ENCODE measurements at regions not wholly inside any gene's neighbourhood (a gene's known extent, or its start where the extent isn't known, plus 50 kb on each side); places are given as distances from the start of the nearest gene placed in this dataset.

DNA sequence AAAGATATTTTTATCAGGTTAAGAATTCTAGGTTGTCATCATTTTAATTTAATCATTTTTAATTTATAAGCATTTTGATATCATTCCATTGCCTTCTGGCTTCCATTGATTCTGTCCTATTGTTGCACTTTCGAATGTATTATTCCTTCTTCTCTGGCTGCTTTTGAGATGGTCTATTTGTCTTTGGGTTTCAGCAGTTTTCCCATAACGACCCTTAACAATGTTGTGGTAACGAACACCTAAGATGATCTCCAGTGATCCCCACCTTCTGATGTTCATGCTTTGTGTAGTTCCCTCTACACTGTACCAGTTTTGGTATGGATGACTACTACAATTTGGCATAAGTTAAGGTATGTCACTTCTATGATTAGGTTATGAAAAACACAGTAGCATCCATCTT is 59.9 kb downstream of the MINAR1 start:
- TF ChIP-seq, protein P1, sequence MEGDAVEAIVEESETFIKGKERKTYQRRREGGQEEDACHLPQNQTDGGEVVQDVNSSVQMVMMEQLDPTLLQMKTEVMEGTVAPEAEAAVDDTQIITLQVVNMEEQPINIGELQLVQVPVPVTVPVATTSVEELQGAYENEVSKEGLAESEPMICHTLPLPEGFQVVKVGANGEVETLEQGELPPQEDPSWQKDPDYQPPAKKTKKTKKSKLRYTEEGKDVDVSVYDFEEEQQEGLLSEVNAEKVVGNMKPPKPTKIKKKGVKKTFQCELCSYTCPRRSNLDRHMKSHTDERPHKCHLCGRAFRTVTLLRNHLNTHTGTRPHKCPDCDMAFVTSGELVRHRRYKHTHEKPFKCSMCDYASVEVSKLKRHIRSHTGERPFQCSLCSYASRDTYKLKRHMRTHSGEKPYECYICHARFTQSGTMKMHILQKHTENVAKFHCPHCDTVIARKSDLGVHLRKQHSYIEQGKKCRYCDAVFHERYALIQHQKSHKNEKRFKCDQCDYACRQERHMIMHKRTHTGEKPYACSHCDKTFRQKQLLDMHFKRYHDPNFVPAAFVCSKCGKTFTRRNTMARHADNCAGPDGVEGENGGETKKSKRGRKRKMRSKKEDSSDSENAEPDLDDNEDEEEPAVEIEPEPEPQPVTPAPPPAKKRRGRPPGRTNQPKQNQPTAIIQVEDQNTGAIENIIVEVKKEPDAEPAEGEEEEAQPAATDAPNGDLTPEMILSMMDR (IDR thresholded peaks at IDR 0.05), result no peak
- no peaks in the 10 kb centered on the region for H3K27me3 ChIP-seq
- no peak overlapping the region for H3K4me3 ChIP-seq
- no peaks in the 10 kb centered on the region for H3K4me1 ChIP-seq
- H3K9me3 ChIP-seq, result no peaks in the 10 kb centered on the region
- H3K27ac ChIP-seq, result no peak overlapping the region
- H3K36me3 ChIP-seq, result no peaks in the 10 kb centered on the region
- no peak for DNase-seq (ENCODE audit: low spot score)

DNA sequence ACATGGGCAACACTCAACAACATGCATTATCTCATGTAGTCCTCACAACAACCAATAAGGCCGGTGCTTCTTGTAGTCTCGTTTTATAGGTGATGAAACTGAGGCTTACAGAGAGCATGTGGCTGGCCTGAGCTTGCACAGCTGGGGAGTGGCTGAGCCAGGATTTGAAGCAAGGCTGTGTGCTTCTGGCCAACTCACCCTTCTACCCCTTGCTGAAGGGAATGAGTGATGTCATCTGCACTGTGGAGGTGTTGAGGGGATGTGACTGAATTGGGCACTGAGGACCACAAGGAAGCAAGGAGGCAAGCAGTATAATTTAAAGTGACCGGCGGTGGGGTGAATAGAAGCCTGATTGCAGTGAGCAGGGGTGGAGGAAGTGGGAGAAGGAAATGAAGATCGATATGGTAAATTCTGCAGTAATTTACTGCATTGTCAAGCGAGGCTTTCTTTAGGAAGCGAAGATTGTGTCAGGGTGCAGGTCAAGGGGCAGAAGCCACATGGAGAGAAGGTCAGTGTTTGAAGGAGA is 62.3 kb downstream of the MINAR1 start:
- no peaks in the 10 kb centered on the region for H3K27me3 ChIP-seq
- H3K9me3 ChIP-seq, result no peaks in the 10 kb centered on the region
- H3K4me3 ChIP-seq, result no peak overlapping the region
- TF ChIP-seq, protein P1 (IDR thresholded peaks at IDR 0.05), result no peak
- H3K27ac ChIP-seq, result no peak overlapping the region
- H3K4me1 ChIP-seq, result no peaks in the 10 kb centered on the region
- no peaks in the 10 kb centered on the region for H3K36me3 ChIP-seq
- no peak for DNase-seq (ENCODE audit: low spot score)

DNA sequence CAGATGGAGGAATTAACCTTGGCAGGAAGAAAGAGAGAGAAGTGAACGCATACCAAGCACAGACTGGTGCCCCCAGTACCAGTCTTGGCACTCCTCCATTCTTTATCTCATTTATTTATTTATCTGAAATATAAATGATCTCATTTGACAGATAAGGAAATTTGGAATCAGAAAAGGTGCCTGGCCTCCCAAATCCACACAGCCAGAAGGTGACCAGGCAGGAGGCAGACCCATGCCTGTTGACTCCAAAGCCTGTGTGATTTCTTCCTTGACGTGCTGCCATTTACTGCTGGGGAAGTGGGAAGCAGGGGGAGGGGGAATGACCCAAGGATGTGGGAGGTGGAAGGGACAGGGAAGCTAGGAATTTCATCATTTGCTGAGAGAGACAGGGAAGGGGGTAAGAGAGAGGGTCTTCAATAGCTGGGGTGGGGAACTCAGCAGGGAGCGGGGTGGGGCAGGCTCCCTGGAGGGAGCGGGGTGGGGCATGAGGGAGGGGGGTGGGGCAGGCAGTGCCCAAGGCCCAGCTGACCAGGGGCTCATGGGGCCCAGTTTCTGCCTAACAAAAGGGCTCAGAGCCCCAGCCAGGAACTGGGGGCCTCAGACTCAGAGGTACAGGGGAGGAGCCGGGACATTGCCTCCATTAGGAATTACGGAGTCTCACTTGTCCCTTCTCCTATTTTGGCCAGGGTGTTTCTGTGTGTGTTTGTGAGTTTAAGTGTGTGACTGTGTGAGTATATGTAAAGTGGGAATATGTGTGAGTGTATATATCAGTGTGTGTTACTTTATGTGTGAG is 63.0 kb downstream of the MINAR1 start:
- Histone ChIP-seq H3K4me1 (no peaks in the 10 kb centered on the region), H3K4me3 (no peak overlapping the region), H3K9me3 (no peaks in the 10 kb centered on the region), H3K27ac (no peak overlapping the region), H3K36me3 (no peaks in the 10 kb centered on the region), H3K27me3 (no peaks in the 10 kb centered on the region)
- TF ChIP-seq, protein P1 (IDR thresholded peaks at IDR 0.05), result no peak
- DNase-seq (ENCODE audit: low spot score), result no peak

DNA sequence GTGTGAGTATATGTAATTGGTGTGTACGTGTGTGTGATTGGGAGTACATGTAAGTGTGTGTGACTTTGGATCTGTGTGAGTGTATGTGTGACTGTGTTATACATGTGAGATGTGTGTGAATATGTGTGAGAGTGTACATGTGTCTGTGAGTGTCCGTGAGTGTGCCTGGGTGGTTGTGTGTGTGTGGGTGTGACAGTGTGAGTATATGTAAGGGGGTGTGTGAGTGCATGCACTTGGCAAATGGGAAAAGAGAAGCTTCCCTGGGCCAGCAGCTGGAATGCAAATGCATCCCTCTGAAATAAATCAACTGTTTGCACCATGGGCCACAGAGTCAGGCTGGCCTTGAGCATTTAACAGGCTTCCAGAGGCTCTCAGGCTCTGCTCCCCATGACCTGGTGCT is 63.6 kb downstream of the MINAR1 start:
- no peak overlapping the region for H3K4me3 ChIP-seq
- H3K27me3 ChIP-seq, result no peaks in the 10 kb centered on the region
- H3K36me3 ChIP-seq, result no peaks in the 10 kb centered on the region
- TF ChIP-seq, protein P1 (IDR thresholded peaks at IDR 0.05), result no peak
- no peak for DNase-seq (ENCODE audit: low spot score)
- no peaks in the 10 kb centered on the region for H3K4me1 ChIP-seq
- H3K27ac ChIP-seq, result no peak overlapping the region
- no peaks in the 10 kb centered on the region for H3K9me3 ChIP-seq

DNA sequence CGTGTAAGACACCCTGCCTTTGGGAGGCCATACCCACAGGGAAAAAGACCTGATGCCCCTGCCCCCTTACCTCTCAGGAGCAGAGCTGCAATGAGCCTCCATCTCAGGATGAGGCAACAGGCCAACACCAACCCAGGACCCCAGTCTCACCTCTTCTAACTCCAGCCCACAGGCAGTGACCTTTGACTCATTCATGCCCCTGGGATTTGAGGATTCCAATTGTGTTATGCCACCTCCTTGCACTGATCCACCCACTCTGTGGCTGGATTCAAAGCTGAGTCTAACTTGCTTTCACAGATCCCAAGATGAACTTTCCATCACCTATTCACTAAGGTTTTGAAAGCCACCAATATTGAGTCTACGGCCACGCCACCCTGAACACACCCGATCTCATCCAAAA is 64.7 kb downstream of the MINAR1 start:
- H3K9me3 ChIP-seq, result no peaks in the 10 kb centered on the region

More for the DNA sequence above, 64.7 kb downstream of the MINAR1 start:
- Histone ChIP-seq H3K4me3 (no peak overlapping the region), H3K36me3 (no peaks in the 10 kb centered on the region), H3K27me3 (no peaks in the 10 kb centered on the region), H3K4me1 (no peaks in the 10 kb centered on the region), H3K27ac (no peak overlapping the region)
- TF ChIP-seq, protein P1 (IDR thresholded peaks at IDR 0.05), result no peak
- DNase-seq (ENCODE audit: low spot score), result no peak
